ENCODE measurements at regions not wholly inside any gene's neighbourhood (a gene's known extent, or its start where the extent isn't known, plus 50 kb on each side); places are given as distances from the start of the nearest gene placed in this dataset.

- TF ChIP-seq CTCF (IDR thresholded peaks at IDR 0.05; ENCODE audit: low read depth, low read length), result no peak
- H3K4me3 ChIP-seq (replicated peaks in 1 of 2; ENCODE audit: low read depth in 2 of 2, low read length in 2 of 2), result no peak overlapping the region
- no peak for DNase-seq (ENCODE audit: low read depth in 2 of 2)
These were observed 92.6 kb upstream of the GALNT5 start for GRCh38 chr2:157164891-157165290.

- no peak overlapping the region for H3K4me3 ChIP-seq (replicated peaks in 1 of 2; ENCODE audit: low read depth in 2 of 2, low read length in 2 of 2)
- TF ChIP-seq CTCF (IDR thresholded peaks at IDR 0.05; ENCODE audit: low read depth, low read length), result no peak
- no peak for DNase-seq (ENCODE audit: low read depth in 2 of 2)
These were observed 89.0 kb upstream of the GALNT5 start for GRCh38 chr2:157168501-157168900.

- no peak for DNase-seq (ENCODE audit: low read depth in 2 of 2)
- H3K4me3 ChIP-seq (replicated peaks in 1 of 2; ENCODE audit: low read depth in 2 of 2, low read length in 2 of 2), result no peak overlapping the region
- no peak for TF ChIP-seq CTCF (IDR thresholded peaks at IDR 0.05; ENCODE audit: low read depth, low read length)
These were observed 87.6 kb upstream of the GALNT5 start for GRCh38 chr2:157169889-157170288.

DNA sequence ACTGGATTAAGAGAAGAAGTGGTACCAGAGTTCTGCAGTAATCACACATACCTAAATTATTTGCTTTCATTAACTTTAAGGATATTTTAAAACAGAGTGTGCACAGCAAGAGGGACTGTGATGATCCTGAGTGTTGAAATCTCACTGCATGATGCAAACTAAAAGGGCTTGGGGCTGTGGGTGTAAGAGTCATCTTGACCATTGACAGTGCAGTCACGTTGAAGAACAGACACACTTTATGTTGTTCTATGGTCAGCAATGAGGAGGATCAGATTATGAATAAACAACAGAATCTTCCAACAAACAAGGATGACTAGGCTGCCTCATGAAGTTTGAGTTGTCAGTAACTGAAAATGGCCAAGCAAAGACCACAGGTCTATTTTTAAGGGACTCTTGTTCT, 87.2 kb upstream of the GALNT5 start:
- TF ChIP-seq CTCF (IDR thresholded peaks at IDR 0.05; ENCODE audit: low read depth, low read length), result no peak
- DNase-seq (ENCODE audit: low read depth in 2 of 2), result peak in 1 of 2 donors; percentile 64
- H3K4me3 ChIP-seq (replicated peaks in 1 of 2; ENCODE audit: low read depth in 2 of 2, low read length in 2 of 2), result no peak overlapping the region

- TF ChIP-seq CTCF (IDR thresholded peaks at IDR 0.05; ENCODE audit: low read depth, low read length), result no peak
- peak in 1 of 2 donors; percentile 72 for DNase-seq (ENCODE audit: low read depth in 2 of 2)
- no peak overlapping the region for H3K4me3 ChIP-seq (replicated peaks in 1 of 2; ENCODE audit: low read depth in 2 of 2, low read length in 2 of 2)
These were observed 85.3 kb upstream of the GALNT5 start for GRCh38 chr2:157172239-157172638.

DNA sequence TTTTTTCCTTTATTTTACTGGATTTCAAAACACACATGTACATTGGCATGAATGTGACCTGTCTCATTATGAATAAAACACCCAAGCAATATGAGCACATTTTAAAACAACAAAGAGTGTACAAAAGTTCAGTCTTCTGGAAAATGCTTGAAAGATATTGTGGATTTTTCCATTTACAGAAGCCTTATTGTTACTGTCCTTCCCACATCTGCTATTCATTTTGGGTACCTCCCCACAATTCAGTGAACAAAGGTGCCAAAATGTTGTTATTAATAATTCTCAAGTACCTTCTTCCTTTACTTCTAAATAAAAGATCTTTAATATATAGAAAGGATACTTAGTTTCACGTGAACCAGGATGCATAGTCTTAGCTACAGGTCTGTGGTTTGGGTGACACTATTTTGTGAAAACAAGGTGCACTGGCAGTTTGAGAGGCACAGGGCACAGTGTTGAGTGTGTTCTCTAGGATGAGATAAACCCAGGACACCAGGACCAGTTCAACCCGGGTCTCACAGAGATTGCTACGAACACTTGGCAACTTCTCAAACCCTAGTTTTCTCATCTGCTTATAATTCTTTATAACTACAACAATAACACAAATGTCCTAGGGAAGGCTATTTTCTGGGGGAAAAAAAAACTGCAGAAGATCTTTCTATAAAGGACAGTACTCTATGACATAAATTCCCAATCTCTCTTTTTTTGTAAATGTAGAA, 84.5 kb upstream of the GALNT5 start:
- DNase-seq (ENCODE audit: low read depth in 2 of 2), result peak; percentile 65 to 69
- no peak for TF ChIP-seq CTCF (IDR thresholded peaks at IDR 0.05; ENCODE audit: low read depth, low read length)
- H3K4me3 ChIP-seq (replicated peaks in 1 of 2; ENCODE audit: low read depth in 2 of 2, low read length in 2 of 2), result no peak overlapping the region

- no peak for TF ChIP-seq CTCF (IDR thresholded peaks at IDR 0.05; ENCODE audit: low read depth, low read length)
These were observed 83.7 kb upstream of the GALNT5 start for GRCh38 chr2:157173740-157174184.

More at GRCh38 chr2:157173740-157174184, 83.7 kb upstream of the GALNT5 start:
- peak; percentile 99 to 100 for DNase-seq (ENCODE audit: low read depth in 2 of 2)
- no peak overlapping the region for H3K4me3 ChIP-seq (replicated peaks in 1 of 2; ENCODE audit: low read depth in 2 of 2, low read length in 2 of 2)
